ENCODE measurements at regions not wholly inside any gene's neighbourhood (a gene's known extent, or its start where the extent isn't known, plus 50 kb on each side); places are given as distances from the start of the nearest gene placed in this dataset.
"Not testable (repeated sequence)": the region's sequence is repeated elsewhere in the genome, so short reads cannot be mapped to it uniquely, and the experiment has no call there.

DNA sequence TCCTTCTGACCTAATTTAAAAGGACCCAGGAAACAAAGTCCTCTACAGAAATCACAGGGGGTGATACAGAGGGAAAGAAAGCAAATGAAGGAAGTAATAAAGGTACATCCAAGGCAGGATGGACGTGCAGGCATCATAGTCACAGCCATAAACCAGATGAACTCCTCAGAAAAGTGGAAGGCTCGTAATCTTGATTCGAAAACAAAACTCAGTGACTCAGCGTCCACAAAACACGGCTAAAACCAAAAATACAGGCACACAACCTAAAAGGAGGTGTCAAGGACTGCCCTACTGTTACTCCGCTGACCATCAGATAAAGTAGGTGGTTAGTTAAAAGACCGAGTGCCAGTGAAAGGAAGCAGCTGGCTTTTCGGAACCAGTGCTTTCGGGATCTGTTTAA, 81.5 kb downstream of the TRIM69 start:
- not testable (repeated sequence) for H3K27ac ChIP-seq, H3K4me3 ChIP-seq

DNA sequence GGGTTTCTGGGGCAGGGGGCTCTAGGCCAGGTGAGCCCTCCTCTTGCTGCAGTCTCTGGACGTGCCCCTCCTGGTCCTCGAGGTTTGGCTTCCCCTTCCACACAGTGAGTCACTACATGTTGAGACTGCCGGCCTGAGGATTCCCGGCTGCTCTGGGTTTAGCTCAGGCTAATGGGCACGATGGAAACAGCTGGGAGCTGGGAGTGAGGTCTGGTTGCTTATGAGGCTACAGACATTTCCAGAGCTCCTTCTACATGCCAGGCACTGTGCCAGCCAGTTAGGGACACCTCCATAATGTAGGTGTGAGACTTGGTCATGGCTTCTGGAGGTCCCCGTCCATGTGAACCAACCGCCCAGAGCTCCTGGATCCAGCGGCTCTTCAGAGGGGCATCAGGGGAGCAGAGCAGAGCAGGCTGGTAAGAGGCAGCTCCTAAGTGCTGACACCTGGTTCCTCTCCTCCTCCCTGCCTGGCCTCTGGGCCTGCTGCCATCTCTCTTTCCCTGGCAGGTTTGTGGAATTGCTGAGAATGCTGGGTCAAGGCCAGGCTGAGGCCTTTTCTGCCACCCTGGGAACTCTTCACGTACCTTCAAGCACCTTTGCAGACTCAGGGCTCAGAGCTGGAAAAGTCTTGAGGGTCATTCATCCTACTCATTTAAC, 83.1 kb downstream of the TRIM69 start:
- H3K27ac ChIP-seq, H3K4me3 ChIP-seq: not testable (repeated sequence)

GRCh38 chr15:44820535-44820934, 84.2 kb downstream of the TRIM69 start:
- H3K4me3 ChIP-seq, H3K27ac ChIP-seq: not testable (repeated sequence)

DNA sequence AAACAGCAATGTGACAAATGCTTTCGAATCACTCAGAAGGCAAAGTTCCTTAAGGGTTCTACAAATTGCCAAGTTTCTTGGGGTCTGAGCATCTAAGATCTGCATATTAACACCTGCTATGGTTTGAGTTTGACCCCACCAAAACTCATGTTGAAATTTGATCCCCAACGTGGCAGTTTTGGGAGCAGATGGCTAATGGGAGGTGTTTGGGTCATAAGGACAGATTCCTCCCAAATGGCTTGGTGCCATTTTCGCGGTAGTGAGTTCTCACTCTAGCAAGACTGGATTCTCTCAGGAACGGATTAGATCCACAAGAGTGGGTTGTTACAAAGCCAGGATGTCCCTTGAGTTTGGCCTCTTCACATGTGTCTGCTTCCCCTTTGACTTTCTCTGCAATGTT, 84.6 kb downstream of the TRIM69 start:
- not testable (repeated sequence) for H3K4me3 ChIP-seq, H3K27ac ChIP-seq

DNA sequence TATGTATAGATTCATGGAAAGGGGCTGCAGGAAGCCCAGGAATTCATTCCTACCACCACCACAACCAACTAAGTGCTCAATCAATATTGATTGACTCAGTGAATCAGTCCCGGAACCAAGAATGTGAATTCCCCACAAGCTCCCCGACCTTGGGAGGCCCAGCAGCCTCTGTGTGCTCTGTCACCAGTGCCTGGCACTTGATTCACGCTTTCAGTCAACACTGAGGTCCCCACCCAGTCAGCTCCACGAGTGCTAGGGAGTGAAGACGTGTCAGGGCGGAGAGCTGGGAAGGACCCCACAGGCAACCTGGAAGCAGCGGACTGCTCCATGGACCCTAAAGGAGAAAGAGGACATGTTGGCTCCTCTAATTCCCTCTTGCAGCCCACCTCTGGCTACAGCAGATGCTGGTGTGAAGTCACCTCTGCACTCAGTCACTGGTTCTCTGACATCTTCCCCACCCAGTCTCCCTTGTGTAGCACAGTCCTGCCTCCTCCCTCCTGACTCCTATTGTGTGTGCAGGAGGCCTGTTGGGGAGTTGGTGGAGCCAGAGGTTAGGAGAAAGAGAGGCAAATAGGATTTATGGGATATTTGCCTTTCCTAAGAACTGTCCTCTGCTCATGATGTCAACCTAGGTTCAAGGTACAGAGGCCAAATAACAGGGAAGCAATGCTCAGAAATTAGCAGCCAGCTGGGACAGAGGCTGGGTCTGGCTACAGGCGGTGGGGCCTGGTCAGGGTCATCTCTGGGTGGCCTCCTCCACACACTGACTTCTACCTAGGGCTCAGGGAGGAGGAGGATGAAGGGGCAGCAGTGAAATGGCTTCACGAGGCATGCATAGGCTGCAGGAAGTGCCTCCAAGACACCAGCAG, 88.2 kb downstream of the TRIM69 start:
- H3K4me3 ChIP-seq, H3K27ac ChIP-seq: not testable (repeated sequence)

GRCh38 chr15:44826583-44826982, 90.3 kb downstream of the TRIM69 start:
- not testable (repeated sequence) for H3K27ac ChIP-seq, H3K4me3 ChIP-seq

GRCh38 chr15:44828229-44828914, 92.0 kb downstream of the TRIM69 start:
- not testable (repeated sequence) for H3K27ac ChIP-seq, H3K4me3 ChIP-seq

GRCh38 chr15:44829150-44829549, 92.8 kb downstream of the TRIM69 start:
- not testable (repeated sequence) for H3K27ac ChIP-seq, H3K4me3 ChIP-seq

GRCh38 chr15:44830692-44831408, 94.5 kb downstream of the TRIM69 start:
- peak overlapping the region in 1 of 21 experiments; percentile 54 for H3K27ac ChIP-seq
- H3K4me3 ChIP-seq, result not testable (repeated sequence)

GRCh38 chr15:44831409-44831741, 95.0 kb downstream of the TRIM69 start:
- peak overlapping the region in 1 of 21 experiments; percentile 54 for H3K27ac ChIP-seq

GRCh38 chr15:44832133-44832532, 95.8 kb downstream of the TRIM69 start:
- not testable (repeated sequence) for H3K27ac ChIP-seq, H3K4me3 ChIP-seq

More at GRCh38 chr15:44831409-44831741, 95.0 kb downstream of the TRIM69 start:
- not testable (repeated sequence) for H3K4me3 ChIP-seq

- H3K27ac ChIP-seq, result not testable (repeated sequence)
These were observed 96.8 kb downstream of the TRIM69 start for GRCh38 chr15:44833081-44833480.

DNA sequence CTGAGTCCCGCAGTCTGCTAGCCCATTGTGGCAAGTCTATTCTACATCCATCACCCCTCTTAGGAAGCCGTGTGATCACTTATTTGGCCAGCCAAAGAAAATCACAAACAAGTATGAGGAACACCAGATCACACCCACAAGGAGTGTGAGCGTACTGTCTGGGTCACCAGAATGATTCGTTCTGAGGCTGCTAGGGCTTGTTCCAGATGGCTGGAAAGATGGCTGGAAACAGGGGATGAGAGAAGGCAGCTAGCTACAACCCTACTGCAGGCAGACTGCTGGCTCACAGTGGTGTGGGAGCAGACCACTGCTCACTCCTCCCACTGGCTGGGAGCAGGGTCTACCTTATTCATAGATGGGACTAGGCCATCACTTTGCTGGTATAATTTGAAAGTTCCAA, 97.4 kb downstream of the TRIM69 start:
- not testable (repeated sequence) for H3K27ac ChIP-seq, H3K4me3 ChIP-seq

More at GRCh38 chr15:44833081-44833480, 96.8 kb downstream of the TRIM69 start:
- H3K4me3 ChIP-seq, result not testable (repeated sequence)

DNA sequence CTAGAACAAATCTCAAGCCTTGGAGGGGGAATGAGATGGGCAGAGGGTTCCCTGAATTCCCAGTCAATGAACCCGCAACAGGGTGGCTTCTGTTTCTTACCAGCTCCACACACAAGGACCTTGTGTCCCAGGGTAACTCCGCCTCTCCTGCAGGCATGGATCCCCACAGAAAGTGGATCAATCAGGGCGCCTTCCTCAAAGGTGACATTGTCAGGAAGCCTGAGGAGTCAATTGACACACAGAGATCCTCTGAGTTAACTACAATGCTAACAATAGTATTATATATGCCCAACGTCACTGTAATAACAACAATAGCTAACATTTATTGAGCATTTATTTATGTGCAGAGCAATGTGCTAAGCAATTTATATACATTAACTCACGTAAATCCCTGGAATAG, 98.8 kb downstream of the TRIM69 start:
- H3K4me3 ChIP-seq, H3K27ac ChIP-seq: not testable (repeated sequence)

DNA sequence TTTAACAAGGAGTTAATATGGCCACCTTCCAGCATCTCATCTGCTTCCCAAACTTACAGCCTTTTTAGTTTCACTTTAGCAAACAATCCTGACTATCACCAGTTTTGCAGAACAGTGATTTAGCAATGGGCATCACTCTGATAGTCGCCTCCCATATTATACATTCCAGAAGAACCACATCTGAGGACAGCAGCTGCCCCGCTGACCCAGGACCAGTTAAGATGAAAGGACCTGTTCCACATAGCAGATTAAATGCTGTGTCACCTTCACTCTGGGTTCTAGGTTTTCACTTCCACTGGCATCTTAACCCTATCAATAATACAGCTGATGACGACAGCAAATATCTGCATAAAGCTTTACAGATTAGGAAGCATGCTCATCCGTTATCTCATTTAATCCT, 99.8 kb downstream of the TRIM69 start:
- Histone ChIP-seq H3K27ac (no peak overlapping the region), H3K4me3 (no peak overlapping the region)

DNA sequence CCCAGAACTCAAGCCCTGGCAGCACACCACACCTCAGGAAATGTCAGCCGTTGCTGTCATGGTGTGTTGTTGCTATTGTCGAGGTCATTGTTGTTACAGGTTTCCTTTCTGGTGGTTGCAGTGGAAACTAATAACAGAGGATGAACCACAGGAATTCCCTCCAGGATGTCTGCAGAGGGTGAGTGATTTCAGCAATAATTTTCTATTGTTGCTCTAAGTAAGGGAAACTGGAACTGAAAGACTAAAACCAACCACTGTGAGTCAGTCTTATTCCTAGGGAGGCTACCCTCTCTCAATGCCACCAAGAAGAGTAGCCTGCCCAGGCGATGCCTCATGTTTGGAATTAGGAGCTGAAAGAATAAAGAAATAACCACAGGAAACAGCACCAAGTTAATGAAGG, 102.6 kb downstream of the TRIM69 start:
- peak overlapping the region in 1 of 21 experiments; percentile 31 for H3K27ac ChIP-seq
- H3K4me3 ChIP-seq, result not testable (repeated sequence)

DNA sequence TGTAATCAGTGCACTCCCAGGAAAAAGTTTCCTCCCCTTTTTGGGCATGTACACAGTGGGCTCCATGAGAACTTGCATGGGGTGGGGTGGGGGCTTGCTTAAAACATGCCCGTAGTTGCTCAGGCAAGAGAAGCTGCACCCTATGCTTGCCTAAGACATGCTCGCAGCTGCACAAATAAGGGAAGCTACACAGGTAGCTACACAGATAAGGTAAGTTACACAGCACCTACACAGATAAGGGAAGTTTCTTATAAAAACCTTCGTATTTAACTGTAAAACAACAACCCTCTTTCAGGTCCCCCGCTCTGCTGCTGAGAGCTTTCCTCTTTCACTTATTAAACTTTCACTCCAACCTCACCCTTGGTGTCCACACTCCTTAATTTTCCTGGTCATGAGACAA, 105.4 kb downstream of the TRIM69 start:
- H3K4me3 ChIP-seq, H3K27ac ChIP-seq: not testable (repeated sequence)

- H3K4me3 ChIP-seq, H3K27ac ChIP-seq: not testable (repeated sequence)
These were observed 106.6 kb downstream of the TRIM69 start for GRCh38 chr15:44842883-44843282.

- not testable (repeated sequence) for H3K4me3 ChIP-seq, H3K27ac ChIP-seq
These were observed 108.6 kb downstream of the TRIM69 start for GRCh38 chr15:44844936-44845335.

- not testable (repeated sequence) for H3K27ac ChIP-seq, H3K4me3 ChIP-seq
These were observed 109.8 kb downstream of the TRIM69 start for GRCh38 chr15:44846156-44846555.
